IPS-18a (cell line): ENCODE measurements at regions not wholly inside any gene's neighbourhood (a gene's known extent, or its start where the extent isn't known, plus 50 kb on each side); places are given as distances from the start of the nearest gene placed in this dataset.

Source experiments
- H3K27ac ChIP-seq: one replicate; pipeline ENCODE4 v1.5.1; 2013; ENCODE audit warnings: low read length
- H3K27me3 ChIP-seq: one replicate; pipeline ENCODE4 v1.6.1; 2013; ENCODE audit warnings: mild to moderate bottlenecking, low read length; ENCODE audit not compliant: control insufficient read depth, insufficient read depth
- H3K36me3 ChIP-seq: one replicate; pipeline ENCODE4 v1.6.1; 2013; ENCODE audit warnings: low read depth, low read length; ENCODE audit not compliant: control insufficient read depth
- H3K4me1 ChIP-seq: one replicate; pipeline ENCODE4 v1.6.1; 2013; ENCODE audit warnings: low read depth, low read length; ENCODE audit not compliant: control insufficient read depth
- H3K4me3 ChIP-seq: one replicate; pipeline ENCODE4 v1.5.1; 2013; ENCODE audit warnings: low read length
- H3K9ac ChIP-seq: one replicate; pipeline ENCODE4 v1.6.1; 2013; ENCODE audit warnings: mild to moderate bottlenecking, low read length, moderate library complexity
- H3K9me3 ChIP-seq: one replicate; pipeline ENCODE4 v1.6.1; 2013; ENCODE audit warnings: low read depth, low read length; ENCODE audit not compliant: control insufficient read depth

- Histone ChIP-seq H3K4me3 (no peak overlapping the region), H3K4me1 (no peaks in the 10 kb centered on the region), H3K27me3 (no peaks in the 10 kb centered on the region), H3K9me3 (no peaks in the 10 kb centered on the region), H3K27ac (no peak overlapping the region), H3K9ac (no peak overlapping the region), H3K36me3 (no peaks in the 10 kb centered on the region)
Observed at GRCh38 chr5:156008844-156009243, 318.1 kb upstream of the SGCD start.

DNA sequence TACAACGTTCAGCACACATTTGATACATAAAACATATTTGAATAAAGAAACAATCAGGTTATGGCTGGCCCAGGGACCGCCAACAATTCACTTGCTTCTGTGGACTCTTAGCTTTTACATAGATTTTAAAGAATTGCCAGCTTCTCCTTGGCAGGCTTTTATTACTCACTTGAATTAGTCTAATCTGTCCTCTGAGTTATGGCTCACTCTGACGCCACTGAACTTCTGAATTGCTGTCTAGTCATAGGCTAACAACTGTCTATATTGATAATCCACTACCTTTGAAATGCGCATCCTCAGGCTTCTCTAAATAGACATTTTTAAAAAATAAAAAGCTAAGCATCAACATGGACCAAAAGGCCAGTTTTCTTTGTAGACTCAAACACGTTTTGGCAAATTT, 317.4 kb upstream of the SGCD start:
- Histone ChIP-seq H3K9ac (no peak overlapping the region), H3K27ac (no peak overlapping the region), H3K27me3 (no peaks in the 10 kb centered on the region), H3K9me3 (no peaks in the 10 kb centered on the region), H3K4me1 (no peaks in the 10 kb centered on the region), H3K4me3 (no peak overlapping the region), H3K36me3 (no peaks in the 10 kb centered on the region)

- Histone ChIP-seq H3K4me1 (no peaks in the 10 kb centered on the region), H3K27me3 (no peaks in the 10 kb centered on the region), H3K36me3 (no peaks in the 10 kb centered on the region), H3K27ac (no peak overlapping the region), H3K9ac (no peak overlapping the region), H3K9me3 (no peaks in the 10 kb centered on the region), H3K4me3 (no peak overlapping the region)
Observed at GRCh38 chr5:156015137-156015536, 311.8 kb upstream of the SGCD start.

GRCh38 chr5:156019130-156019529, 307.8 kb upstream of the SGCD start:
- Histone ChIP-seq H3K9ac (no peak overlapping the region), H3K4me1 (peaks cover 6% of the 10 kb centered on the region), H3K27me3 (no peaks in the 10 kb centered on the region), H3K9me3 (no peaks in the 10 kb centered on the region), H3K27ac (no peak overlapping the region), H3K4me3 (no peak overlapping the region), H3K36me3 (no peaks in the 10 kb centered on the region)

DNA sequence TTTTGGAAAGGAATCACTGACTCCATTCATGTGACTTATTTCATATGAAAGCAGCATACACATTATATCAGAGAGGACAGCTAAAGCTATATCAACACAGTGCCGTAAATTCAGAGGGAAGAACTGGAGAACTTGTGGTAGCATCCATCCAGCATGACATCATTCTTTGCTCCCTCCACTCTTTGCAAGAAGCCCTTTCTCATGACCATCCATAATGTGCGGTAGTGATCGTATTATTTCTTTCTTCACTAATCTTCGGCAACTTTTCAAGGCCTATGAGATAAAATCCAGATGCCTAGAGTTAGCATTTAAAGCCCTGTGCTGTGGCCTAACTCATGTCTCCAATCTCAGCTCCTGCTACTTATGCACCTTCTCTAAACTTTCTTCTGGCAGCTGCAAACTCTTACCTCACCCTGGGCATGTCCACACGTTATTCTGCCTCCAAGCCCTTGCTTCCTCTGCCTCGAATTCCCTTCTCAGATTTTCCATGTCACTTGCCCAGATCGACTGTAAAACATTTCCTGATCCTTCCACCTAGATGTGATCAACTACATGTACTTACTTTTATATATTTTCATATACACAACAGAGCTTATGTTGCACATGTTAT, 307.3 kb upstream of the SGCD start:
- Histone ChIP-seq H3K9me3 (no peaks in the 10 kb centered on the region), H3K27ac (no peak overlapping the region)

DNA sequence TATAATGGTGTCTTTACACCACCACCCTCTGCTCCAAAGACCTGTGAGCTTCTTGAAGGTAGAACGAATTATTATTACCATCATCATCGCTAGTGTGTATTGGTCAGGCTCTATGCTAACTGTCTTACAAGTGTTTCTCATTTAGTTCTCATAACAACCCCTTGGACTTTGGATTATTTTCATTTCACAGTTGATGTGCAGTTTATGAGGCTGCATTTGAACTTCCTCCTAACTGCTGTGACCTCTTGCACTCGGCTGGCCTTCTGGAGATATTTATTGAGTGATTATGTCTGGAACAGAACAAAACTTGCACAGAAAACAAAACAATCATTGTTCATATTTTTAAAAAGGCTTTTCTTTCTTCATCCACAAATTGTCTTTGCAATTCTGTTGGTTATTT, 306.3 kb upstream of the SGCD start:
- peaks cover 6% of the 10 kb centered on the region for H3K4me1 ChIP-seq
- H3K27me3 ChIP-seq: no peaks in the 10 kb centered on the region
- no peaks in the 10 kb centered on the region for H3K36me3 ChIP-seq
- H3K9me3 ChIP-seq: no peaks in the 10 kb centered on the region
- no peak overlapping the region for H3K27ac ChIP-seq
- H3K9ac ChIP-seq: no peak overlapping the region
- no peak overlapping the region for H3K4me3 ChIP-seq

More for the DNA sequence above, 307.3 kb upstream of the SGCD start:
- H3K4me3 ChIP-seq: no peak overlapping the region
- H3K27me3 ChIP-seq: no peaks in the 10 kb centered on the region
- peaks cover 6% of the 10 kb centered on the region for H3K4me1 ChIP-seq
- H3K9ac ChIP-seq: no peak overlapping the region
- no peaks in the 10 kb centered on the region for H3K36me3 ChIP-seq

GRCh38 chr5:156021866-156022265, 305.1 kb upstream of the SGCD start:
- Histone ChIP-seq H3K27me3 (no peaks in the 10 kb centered on the region), H3K9me3 (no peaks in the 10 kb centered on the region), H3K36me3 (no peaks in the 10 kb centered on the region), H3K27ac (no peak overlapping the region), H3K4me3 (no peak overlapping the region), H3K9ac (no peak overlapping the region), H3K4me1 (peaks cover 6% of the 10 kb centered on the region)

DNA sequence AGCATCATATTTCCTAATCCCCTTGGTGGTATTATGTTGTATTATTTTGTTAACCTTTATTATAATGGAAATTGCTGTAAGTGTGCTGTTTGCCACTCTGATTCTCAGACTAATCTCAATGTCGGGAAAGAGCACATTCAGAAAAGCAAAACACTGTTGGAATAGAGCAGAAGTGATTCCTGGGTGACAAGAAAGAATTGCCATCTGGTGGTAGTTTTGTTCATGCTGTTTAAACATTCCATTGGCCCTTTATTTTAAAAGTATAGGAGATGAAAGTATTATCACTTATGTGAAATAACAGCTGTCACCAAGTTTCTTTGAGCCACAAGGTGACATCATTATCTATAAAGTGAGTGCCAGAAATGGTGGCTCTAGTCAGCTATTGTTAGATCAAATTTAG, 301.3 kb upstream of the SGCD start:
- Histone ChIP-seq H3K27me3 (no peaks in the 10 kb centered on the region), H3K9me3 (no peaks in the 10 kb centered on the region), H3K27ac (no peak overlapping the region), H3K9ac (no peak overlapping the region), H3K36me3 (no peaks in the 10 kb centered on the region), H3K4me1 (peaks cover 6% of the 10 kb centered on the region), H3K4me3 (no peak overlapping the region)

GRCh38 chr5:156031181-156031580, 295.8 kb upstream of the SGCD start:
- Histone ChIP-seq H3K36me3 (no peaks in the 10 kb centered on the region), H3K4me3 (no peak overlapping the region)

DNA sequence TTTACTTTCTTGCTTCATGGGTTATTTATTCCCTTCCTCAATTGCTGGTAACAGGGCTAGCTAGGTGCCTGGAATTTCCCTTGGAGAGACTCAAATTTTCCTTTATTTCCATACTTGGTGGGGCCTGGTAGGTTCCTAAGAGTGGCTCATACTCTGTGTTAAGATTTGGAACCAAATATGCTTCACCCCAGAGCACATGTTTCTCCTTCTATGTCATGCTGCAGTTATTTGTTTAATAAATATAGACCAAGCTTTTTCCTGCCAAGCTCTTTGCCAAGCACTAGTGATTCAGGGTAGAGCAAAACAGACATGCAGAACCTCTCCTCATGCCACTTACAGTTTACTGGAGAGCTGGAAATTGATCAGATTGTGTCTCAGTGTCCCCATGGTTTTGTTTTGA, 290.3 kb upstream of the SGCD start:
- Histone ChIP-seq H3K4me1 (peaks cover 6% of the 10 kb centered on the region), H3K9ac (no peak overlapping the region), H3K4me3 (no peak overlapping the region), H3K27me3 (no peaks in the 10 kb centered on the region), H3K27ac (no peak overlapping the region), H3K9me3 (no peaks in the 10 kb centered on the region), H3K36me3 (no peaks in the 10 kb centered on the region)

More at GRCh38 chr5:156031181-156031580, 295.8 kb upstream of the SGCD start:
- Histone ChIP-seq H3K9me3 (no peaks in the 10 kb centered on the region), H3K4me1 (peaks cover 6% of the 10 kb centered on the region), H3K9ac (no peak overlapping the region), H3K27me3 (no peaks in the 10 kb centered on the region), H3K27ac (no peak overlapping the region)

DNA sequence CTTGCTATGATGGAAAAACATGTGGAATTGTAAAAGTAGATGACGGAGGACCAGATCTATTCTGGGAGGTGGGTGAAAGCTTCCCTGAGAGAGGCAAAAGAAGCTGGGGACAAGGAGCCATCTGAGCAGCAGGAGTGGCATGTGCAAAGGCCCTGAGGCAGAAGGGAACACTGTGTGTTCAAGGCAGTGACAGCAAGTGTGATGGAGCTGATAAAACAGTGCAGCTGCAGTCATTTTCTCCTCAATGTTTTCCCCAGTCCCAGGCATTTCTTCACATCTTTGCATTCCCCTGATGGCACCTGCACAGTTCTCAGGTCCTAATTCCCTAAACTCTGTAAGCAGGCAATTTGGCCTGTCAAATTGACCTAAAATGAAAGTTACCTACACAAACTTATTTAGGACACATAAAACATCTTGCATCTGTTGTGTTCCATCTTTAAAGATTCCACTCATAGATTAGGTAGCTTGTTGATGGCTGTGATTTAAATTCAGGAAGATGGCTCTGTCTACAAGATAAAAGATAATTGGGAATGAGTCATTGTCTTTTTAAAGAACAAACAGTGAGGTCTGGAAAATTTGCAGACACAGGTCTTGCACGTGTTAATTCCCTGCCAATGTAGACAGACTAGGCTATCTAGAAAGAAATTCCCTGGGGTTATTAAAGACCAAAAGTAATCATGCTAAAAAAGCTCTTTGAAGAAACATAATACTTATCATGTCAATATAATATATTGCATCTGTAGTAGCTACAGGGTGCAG, 289.6 kb upstream of the SGCD start:
- no peaks in the 10 kb centered on the region for H3K9me3 ChIP-seq
- no peaks in the 10 kb centered on the region for H3K27me3 ChIP-seq

DNA sequence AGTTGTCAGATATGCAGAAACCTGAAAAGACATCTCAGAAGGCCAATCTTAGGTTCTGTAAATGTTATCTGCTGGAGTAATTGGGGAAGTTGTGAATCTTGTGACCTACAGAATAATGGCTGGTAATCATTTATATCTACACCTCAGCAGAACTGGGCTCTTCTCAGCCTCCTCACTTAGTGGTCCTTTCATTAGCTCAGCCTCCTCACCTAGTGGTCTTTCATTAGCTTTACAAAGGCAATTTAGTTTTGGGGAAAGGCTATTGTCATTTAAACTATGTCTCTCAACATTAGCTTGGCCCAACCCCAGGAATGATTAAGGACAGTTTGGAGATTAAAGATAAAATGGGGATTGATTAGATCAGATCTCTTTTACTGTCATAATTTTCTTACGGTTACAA, 284.2 kb upstream of the SGCD start:
- Histone ChIP-seq H3K36me3 (no peaks in the 10 kb centered on the region), H3K9me3 (no peaks in the 10 kb centered on the region), H3K27me3 (no peaks in the 10 kb centered on the region), H3K4me3 (no peak overlapping the region), H3K9ac (no peak overlapping the region), H3K27ac (no peak overlapping the region), H3K4me1 (peaks cover 6% of the 10 kb centered on the region)

More for the DNA sequence above, 289.6 kb upstream of the SGCD start:
- peaks cover 6% of the 10 kb centered on the region for H3K4me1 ChIP-seq
- no peak overlapping the region for H3K4me3 ChIP-seq
- H3K9ac ChIP-seq: no peak overlapping the region
- H3K27ac ChIP-seq: no peak overlapping the region
- H3K36me3 ChIP-seq: no peaks in the 10 kb centered on the region
